Stimulated activated CD4-positive, alpha-beta T cell treated with anti-CD3 and anti-CD28 coated beads, Interleukin-15, amount 100 ng/mL, for 1 hour (primary cell): ENCODE measurements at regions not wholly inside any gene's neighbourhood (a gene's known extent, or its start where the extent isn't known, plus 50 kb on each side); places are given as distances from the start of the nearest gene placed in this dataset.

Experiments
- DNase-seq, 2 donors: peaks; one replicate each; pipeline ENCODE4 v3.0.0-alpha.2; 2020; ENCODE audit warnings: low read depth in 1 of 2, low spot score in 1 of 2

DNA sequence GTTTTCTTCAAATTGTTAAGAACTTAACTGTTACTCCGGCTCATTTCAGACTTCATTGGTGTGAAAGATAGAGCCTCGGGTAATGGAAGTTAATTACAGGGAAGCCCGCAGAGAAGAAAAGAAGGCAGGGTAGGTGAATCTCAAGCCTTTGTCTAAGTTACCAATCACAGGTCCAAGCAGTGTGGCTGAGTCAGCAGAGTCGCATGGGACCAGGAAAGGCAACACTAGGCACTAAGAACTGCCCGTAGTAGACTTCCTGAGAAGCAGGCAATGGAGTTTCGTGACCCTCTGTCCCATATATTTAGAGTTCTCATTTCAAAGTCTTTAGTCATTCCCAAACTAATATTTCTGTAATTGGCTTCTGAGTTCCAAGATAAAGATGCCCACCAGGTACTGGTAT, 122.9 kb upstream of the STT3B start:
- no peak for DNase-seq

DNA sequence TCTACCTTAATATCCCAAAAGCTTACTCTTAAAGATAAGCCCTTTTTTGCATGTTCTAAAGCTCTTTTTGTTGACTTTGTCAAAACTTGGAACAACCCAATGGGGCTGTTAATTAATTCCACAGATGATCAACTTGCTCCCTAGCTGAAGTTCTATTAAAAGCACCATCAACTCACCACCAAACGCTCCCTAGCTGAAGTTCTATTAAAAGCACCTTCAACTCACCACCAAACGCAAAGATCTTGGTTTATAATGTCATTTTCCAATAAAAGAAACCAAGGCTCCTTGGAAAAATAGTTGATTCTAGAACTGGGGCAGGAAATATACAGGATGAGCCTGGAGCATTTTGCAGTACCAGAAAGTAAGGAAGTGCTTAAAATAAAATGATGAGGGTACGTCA, 122.3 kb upstream of the STT3B start:
- DNase-seq = no peak

DNA sequence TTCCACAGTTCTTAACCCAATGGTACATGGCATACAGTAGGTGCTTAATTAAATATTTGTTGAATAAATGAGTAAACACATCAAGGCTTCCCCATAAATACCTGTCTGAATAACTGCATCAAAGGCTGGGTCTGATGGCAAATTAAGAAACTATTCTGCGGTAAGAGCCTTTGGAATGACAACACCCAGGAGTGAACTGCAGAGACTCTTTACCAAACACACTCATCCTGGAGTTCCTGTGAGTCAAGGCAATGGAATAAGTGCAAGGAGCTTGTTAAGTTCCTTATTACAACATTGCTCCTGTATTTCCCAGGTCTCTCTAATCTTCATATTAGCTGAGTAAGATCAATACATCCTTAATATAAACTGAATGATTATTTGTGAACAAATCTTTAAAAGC, 119.9 kb upstream of the STT3B start:
- no peak for DNase-seq

DNA sequence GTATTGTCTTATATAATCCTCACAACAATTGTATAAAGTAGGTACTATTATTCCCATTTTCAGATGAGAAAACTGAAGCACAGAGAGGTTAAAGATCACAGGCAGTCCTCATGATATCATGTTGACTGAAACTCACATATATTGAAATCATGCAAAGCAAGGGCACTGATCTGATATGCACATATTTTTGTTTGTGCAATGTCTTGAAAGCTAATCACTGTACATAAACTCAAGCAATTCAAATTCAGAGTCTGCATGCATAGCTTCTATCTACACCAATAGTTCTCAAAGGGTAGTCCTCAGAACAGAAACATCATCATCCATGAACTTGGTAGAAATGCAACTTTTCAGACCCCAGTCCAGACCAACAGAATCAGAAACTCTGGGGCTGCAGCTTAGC, 119.2 kb upstream of the STT3B start:
- DNase-seq = no peak

DNA sequence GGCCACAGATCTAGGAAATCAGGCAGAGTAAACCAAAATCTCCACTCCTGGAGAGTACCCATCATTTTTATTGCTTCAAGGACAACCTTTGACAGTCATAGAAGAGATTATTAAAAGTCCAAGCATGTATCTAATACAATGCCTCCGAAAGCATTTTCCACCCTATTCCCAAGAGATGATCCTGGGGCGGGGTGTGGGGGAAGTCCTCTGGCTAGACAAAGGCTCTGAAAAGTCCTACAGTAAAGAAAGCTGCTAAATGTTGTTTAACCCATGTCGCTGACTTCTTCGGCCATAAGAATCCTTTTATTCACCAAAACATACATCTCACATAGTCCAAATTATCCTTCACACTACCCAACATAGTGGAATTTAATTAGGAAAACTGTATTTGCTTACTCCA, 115.7 kb upstream of the STT3B start:
- DNase-seq = no peak

DNA sequence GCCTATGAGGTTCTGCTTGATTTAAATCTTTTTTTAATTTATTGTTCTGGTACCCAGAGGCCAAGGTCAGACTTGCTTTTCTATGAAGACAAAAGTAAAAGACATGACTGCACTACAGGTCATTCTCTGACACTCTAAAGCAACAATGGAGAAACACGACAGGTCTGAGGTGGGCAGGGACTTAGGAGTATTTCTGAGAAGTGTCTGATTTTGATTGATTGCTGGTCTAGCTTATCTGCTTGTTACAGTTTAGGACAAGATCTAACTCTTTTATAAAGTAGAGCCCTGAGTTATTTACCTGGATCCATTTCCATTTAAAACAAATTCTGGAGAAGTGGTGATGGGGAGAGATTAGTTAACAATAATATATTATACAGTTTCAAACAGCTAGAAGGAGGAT, 115.2 kb upstream of the STT3B start:
- no peak for DNase-seq

DNA sequence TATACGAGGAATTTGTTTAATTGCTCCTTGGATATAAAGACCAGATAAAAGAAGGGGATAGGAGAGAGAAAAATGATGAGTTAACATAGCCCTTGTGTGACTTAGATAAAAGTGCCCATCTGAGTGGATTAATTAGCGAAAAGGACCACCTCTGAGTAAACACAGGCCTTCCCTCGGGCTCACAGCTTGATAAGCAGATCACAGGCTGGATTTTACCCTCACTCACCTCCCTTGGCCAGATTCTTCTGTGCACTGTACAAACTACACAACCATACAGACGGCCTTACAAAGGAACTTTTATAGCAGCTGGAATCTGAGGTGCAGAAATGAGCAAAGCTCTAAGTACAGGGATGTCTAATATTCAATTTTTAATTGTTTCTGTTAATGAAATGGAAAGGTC, 112.4 kb upstream of the STT3B start:
- DNase-seq = no peak

DNA sequence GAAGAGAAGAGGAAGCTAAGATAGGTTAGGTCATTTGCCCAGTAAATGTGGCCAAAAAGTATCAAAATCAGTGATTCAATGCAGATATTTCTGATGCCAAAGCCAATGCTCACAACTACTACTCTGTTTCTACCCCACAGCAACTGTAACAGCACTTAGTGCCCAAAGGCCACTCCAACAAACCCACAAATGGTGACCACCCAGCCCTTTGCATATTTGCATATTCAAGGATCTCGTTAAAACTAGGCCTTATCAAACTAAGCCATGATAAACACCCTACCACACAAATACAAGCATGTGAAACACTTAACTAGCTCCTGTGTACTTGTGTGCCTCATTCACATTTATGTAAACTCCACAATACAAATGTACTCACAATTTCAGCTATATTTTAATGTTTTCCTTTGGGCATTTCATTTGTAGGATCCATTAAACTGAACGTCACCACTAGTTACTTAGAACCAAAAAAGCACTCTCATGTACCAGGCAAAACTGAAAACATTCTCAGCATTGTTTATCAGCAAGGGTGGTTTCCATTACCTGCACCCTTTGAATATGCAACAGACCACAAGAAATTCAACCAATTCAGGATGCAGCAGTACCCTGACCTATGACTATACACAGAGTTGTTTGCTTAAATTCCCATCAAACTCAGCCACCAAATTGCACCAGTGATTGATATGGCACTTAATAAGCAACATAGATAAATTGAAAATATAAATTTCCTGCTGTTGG, 111.2 kb upstream of the STT3B start:
- no peak for DNase-seq

DNA sequence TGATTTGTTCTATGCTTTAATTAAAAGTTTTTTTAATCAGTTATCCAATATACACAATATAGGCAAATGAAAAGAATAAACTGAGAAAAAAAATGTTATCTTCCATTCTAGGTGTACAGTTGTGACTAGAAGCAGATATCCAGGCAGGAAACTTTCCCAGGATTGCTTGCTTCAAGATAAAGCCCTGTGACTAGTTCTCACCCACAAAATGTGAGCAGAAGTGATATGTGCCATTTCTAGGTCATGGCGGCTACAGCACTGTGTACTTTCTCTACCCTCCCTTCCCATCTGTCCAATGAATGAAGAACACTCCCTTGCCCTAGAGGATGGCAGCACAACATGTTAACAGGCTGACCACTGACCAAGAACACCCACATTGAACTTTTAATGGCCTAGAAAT, 110.5 kb upstream of the STT3B start:
- no peak for DNase-seq

DNA sequence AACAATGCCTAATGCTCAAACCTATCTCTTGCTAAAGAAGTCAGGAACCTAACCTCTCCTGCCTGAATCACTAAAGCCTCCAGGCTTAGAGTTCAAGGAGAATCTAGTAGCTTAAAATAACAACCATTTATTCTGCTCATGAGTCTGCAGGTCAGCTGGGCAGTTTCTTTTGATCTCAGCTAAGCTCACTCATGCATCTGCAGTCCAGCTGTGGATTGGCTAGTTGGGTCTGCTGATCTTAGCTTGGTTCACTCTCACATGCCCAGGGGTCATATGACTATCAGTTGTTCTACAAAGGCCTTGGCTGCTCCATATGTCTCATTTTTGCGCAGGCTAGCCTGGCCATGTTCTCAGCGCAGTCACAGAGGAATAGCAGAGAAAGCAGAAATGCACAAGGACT, 109.2 kb upstream of the STT3B start:
- DNase-seq = no peak

DNA sequence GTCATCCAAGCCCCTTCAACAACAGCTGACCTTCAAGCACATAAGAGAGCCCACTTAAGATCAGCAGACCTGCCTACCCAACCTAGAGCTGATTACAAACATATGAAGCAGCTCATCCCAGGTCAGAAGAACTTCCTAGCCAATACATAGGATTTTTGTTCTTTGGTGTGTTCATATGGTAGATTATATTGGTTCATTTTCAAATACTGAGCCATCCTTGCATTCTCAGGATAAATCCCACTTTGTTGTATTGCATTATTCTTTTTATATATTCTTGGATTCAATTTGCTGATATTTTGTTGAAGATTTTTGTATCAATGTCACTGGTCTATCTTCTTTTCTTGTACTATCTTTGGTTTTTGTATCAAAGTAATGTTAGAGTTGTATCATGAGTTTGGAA, 107.3 kb upstream of the STT3B start:
- DNase-seq = no peak

DNA sequence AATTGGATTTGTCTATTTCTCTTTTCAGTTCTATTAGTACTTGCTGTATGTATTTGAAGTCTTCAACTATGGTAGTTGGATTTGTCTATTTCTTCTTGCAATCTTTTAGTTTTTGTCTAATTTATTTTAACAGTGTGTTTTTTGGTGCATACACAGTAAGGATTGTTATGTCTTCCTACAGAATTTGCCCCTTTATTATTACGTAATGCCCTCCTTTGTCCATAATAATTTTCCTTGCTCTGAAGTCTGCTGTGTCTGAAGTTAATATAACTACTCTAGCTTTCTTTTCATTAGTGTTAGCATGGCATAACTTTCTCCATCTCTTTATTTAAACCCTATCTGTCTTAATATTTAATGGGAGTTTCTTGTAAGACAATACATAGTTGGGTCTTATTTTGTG, 105.1 kb upstream of the STT3B start:
- no peak for DNase-seq

DNA sequence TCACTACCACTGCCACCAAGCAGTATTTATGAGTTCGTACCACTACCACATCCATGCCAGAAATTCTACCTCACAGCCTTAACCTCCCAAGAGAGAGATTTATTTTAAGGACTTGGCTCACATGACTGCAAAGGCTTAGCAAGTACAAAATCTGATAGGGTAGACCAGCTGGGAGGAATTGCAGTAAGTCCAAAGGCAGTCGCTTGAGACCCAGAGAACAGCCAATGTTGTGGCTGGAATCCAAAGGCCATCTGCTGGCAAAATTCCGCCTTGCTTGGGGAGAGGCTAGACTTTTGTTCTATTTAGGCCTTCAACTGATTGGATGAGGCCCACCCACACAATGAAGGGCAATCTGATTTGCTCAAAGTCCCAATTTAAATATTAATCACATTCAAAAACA, 101.4 kb upstream of the STT3B start:
- DNase-seq = no peak

DNA sequence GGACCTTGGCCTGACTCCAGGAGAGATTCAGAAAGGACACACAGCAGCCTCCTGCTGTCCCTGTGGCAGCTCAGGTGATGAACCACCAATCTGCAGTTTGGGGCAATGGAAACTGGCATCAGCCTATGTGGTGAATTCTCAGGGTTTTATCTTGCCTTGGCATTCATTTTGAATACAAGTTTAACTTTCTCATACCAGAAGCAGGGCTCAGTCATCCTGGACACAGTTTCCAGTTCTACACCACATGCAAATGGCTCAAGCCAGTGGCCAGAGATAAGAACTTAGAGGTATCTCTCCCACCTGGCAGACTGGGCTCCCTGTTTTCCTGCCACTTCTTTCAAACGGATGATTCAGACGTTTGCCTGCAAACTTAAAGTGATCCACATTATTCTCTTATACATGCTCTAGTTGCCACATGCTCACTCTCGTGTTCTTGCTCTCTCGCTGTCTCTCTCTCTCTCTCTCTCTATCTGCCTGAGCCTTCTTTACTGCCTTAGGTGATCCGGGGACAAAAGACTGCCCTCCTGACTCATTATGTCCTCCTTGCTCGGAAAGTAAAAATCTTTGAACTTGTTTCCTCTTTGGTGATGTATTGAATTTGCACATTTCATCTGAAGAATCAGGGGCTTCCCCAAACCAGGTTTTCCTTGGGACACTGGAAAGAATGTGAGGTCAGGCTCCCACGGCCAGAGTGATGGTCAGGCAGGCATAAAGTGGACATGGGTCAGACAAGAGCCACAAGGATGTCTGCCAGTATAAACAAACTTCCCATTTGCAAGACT, 99.6 kb upstream of the STT3B start:
- no peak for DNase-seq

DNA sequence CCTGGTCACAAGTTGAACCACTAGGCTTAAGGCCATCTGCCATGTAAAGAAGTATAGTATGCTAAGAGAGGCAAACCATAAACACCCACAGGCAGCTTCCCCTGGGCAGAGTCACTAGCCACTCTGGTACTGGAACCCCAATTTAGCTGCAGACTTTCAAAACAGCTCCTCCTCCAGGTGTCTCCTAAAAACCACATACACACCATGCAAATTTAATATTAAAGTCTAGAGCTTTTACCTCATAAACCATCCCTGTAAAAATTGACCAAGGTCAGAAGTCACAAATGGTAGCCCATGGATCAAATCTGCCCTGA, 99.1 kb upstream of the STT3B start:
- DNase-seq = no peak

DNA sequence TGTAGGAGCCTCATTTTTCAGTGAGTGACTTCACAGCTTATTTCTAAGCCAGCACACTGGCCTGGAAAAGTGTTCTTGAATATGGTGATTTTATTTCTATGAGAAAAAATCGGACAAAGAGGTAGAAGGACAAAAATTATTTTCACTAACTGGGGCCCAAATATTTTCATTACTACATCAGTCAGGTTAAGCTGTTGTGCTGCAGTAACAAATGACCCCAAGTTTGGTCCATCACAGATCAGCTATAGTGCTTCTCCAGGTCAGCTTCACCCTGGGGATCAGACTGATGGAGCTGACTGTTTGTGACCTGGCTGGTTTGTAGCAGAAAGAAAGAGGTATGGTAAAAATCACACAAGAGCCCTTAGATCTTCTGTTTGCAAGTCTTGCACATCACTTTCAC, 97.9 kb upstream of the STT3B start:
- DNase-seq = no peak

DNA sequence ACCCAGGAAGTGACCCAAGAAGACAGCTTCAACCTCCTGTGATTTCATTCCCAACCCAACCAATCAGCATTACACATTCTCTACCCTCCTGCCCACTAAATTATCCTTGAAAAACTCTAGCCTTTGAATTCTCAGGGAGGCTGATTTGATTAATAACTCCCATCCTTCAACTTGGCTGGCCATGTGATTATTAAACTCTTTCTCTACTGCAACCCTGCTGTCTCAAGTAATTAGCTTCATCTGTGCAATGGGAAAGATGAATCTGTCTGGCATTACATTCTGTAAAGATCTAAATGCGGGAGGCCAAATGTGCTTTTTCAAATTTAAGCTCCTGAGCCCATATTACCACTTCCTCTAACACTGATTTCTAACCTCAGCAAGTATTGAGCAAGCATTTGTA, 95.9 kb upstream of the STT3B start:
- no peak for DNase-seq

DNA sequence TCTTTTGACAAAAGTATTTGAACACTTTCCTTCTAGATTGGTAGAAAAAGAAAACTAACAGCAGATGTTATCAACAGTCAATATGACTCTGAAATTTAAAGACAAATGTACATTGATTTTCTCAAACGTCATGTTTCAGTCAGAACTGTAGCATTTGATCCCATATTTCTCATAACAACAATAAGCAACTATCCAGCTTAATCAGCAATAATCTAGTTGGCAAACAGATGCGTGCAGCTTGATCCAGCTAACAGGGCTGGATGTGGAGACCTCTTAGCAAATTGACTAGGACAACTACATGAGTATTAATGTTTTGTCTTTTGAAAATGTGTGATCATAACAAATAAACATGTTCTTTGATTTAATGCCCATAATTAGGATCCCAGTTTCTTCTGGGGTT, 94.0 kb upstream of the STT3B start:
- DNase-seq = no peak

DNA sequence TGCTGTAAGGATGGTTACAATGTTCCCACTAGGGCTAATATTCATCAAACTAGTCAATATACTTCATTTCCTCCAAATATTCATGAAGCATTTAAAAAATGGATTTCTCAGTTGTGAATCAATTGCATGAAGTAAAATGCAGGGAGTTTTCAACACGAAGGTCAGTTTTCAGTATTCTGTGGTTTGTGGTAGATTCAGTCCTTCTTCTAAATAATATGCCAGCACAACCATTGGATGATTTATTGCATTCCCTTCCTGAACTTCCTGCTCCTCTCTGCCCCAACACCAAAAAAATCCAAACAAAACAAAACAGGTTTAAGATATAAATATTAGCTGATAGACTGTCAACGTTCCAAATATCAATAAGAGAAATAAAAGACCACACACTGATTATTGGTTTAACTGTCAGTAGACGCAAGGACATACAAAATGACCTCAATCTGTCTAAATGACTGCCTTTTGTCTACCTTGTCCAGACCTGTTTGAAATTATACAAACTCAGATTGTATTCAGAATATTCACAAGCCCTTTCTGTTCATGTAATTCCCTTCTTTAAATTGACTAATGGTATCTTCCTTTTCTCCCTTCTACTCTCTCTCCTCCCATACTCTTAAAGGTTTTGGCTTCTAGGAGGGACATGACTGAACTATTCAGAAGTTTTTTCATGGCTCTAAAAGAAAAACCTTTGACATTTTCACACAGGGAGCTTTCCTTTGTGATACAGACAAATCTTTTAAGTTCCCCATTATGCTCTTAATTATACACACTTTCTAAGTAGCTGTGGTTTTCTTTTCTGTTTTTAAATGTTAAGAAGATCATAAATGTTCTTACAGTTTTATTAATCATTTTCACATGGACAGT, 92.6 kb upstream of the STT3B start:
- no peak for DNase-seq

DNA sequence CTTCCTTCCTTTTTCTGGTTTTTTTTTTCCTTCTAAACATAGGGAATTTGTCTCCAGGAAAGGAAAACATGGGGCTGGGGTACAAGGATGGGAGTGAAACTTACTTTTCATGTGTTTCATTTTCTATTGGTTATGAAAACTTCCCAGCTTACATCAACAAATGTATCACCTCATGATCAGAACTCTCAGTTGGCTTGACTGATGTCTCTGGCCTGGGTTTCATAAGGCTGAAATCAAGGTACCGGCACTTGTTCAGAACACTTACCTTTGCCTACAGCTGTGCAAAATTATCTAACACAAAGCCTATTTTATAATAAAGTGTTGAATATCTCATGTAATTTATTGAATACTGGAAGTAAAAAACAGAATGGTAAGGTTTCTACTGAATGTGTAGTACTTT, 91.8 kb upstream of the STT3B start:
- DNase-seq = no peak

DNA sequence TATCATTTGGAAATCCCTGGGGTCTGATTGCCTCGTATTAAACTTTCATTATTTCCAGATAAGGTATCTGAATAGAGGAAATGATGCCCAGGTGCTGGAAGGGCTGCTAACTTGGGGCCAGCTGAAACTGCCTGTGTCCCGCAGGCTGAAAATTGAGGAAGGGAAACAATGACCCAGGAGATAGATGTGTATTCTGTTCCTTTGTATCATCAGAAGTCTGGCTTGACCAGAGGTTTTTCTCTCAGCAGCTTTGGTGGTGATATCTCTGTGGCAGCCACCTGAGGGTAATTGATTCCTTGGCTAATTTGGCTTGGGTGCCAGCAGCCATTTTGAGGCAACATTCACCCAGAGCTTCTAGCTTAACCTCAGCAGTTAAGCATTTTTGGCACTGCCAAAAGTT, 90.0 kb upstream of the STT3B start:
- no peak for DNase-seq
